Upper lobe of left lung (tissue), 4 donors: ENCODE measurements at regions not wholly inside any gene's neighbourhood (a gene's known extent, or its start where the extent isn't known, plus 50 kb on each side); places are given as distances from the start of the nearest gene placed in this dataset.

ENCODE experiments used
- POLR2A ChIP-seq, 4 donors: fragments of 450-650 bp; IDR thresholded peaks; one replicate each; pipeline ENCODE4 v1.5.1; 2016 to 2017; ENCODE audit warnings: antibody characterized with exemption in 4 of 4, mild to moderate bottlenecking in 2 of 4
- POLR2AphosphoS5 ChIP-seq, 2 donors: sonication (generic); formaldehyde crosslinking; IDR thresholded peaks; one replicate each; pipeline ENCODE4 v1.5.1; 2017; ENCODE audit warnings: antibody characterized with exemption in 2 of 2
- TF ChIP-seq, protein P1 (sequence below), 6 experiments: fragments of 450-650 bp in 4 of 6; fragments of 200-600 bp in 2 of 6; sonication (generic) in 2 of 6; IDR thresholded peaks; one replicate each; pipeline ENCODE4 v1.5.1; 2016 to 2019; ENCODE audit warnings: antibody characterized with exemption in 6 of 6

GRCh38 chr2:186181625-186182024 lies 304.4 kb upstream of the ZC3H15 start:
- TF ChIP-seq POLR2A (IDR thresholded peaks at IDR 0.05) (no peak), POLR2AphosphoS5 (IDR thresholded peaks at IDR 0.05) (no peak)
- TF ChIP-seq, protein P1, sequence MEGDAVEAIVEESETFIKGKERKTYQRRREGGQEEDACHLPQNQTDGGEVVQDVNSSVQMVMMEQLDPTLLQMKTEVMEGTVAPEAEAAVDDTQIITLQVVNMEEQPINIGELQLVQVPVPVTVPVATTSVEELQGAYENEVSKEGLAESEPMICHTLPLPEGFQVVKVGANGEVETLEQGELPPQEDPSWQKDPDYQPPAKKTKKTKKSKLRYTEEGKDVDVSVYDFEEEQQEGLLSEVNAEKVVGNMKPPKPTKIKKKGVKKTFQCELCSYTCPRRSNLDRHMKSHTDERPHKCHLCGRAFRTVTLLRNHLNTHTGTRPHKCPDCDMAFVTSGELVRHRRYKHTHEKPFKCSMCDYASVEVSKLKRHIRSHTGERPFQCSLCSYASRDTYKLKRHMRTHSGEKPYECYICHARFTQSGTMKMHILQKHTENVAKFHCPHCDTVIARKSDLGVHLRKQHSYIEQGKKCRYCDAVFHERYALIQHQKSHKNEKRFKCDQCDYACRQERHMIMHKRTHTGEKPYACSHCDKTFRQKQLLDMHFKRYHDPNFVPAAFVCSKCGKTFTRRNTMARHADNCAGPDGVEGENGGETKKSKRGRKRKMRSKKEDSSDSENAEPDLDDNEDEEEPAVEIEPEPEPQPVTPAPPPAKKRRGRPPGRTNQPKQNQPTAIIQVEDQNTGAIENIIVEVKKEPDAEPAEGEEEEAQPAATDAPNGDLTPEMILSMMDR (IDR thresholded peaks at IDR 0.05): no peak
